ENCODE measurements at regions not wholly inside any gene's neighbourhood (a gene's known extent, or its start where the extent isn't known, plus 50 kb on each side); places are given as distances from the start of the nearest gene placed in this dataset.

GRCh38 chr18:30451981-30452380 lies 590.6 kb downstream of the DSC3 start:
- H3K23me2 ChIP-seq (ENCODE audit: insufficient read length, low read depth, low read length, poor library complexity, severe bottlenecking), result no peaks in the 10 kb centered on the region
- H2BK20ac ChIP-seq (ENCODE audit: low read depth, low read length, poor library complexity, severe bottlenecking), result no peak overlapping the region
- H2BK5ac ChIP-seq (ENCODE audit: insufficient read length, low read length), result no peak overlapping the region
- H3K14ac ChIP-seq (ENCODE audit: insufficient read depth, low read length), result no peak overlapping the region
- H3K4me2 ChIP-seq (ENCODE audit: insufficient read depth, insufficient read length, low read length), result no peak overlapping the region
- H3K56ac ChIP-seq (ENCODE audit: insufficient read length, low read depth, low read length), result no peak overlapping the region
- no peaks in the 10 kb centered on the region for H3K27me3 Mint-ChIP-seq (ENCODE audit: low read depth)
- DNase-seq, result no peak
- H4K5ac ChIP-seq (ENCODE audit: insufficient read length, low read depth, low read length), result no peak overlapping the region
- no peak overlapping the region for H3K27ac Mint-ChIP-seq
- H3K4me1 Mint-ChIP-seq, result peaks cover 5% of the 10 kb centered on the region in 2 experiments
- no peak overlapping the region for H3K23ac ChIP-seq (ENCODE audit: insufficient read length, low read depth, low read length)
- no peaks in the 10 kb centered on the region for H3K79me2 ChIP-seq (ENCODE audit: insufficient read depth, low read length)
- H3K79me1 ChIP-seq (ENCODE audit: insufficient read depth, low read depth, low read length, poor library complexity, severe bottlenecking), result no peaks in the 10 kb centered on the region
- no peak overlapping the region for H3K4me3 Mint-ChIP-seq
- no peaks in the 10 kb centered on the region for H3K4me1 ChIP-seq (ENCODE audit: insufficient read depth, low read length)
- H2AFZ ChIP-seq (ENCODE audit: low read length), result no peak overlapping the region
- H3K9ac ChIP-seq (ENCODE audit: extremely low read depth, insufficient read length, low read length), result no peak overlapping the region
- no peak for TF ChIP-seq CTCF (conservative IDR thresholded peaks at IDR 0.05)
- H3K18ac ChIP-seq (ENCODE audit: insufficient read length, low read depth, low read length), result no peak overlapping the region
- H3K9me3 ChIP-seq (ENCODE audit: control insufficient read depth, low read depth, low read length), result no peaks in the 10 kb centered on the region
- H3K4ac ChIP-seq (ENCODE audit: low read depth, low read length), result no peak overlapping the region
- H4K91ac ChIP-seq (ENCODE audit: insufficient read length, low read depth, low read length), result no peak overlapping the region
- H3K27ac ChIP-seq (ENCODE audit: insufficient read length, low read depth, low read length), result no peak overlapping the region
- H3T11ph ChIP-seq (ENCODE audit: low read length), result no peak overlapping the region
- H2BK15ac ChIP-seq (ENCODE audit: low read depth, low read length), result no peak overlapping the region
- no peak overlapping the region for H2BK12ac ChIP-seq (ENCODE audit: insufficient read length, low read depth, low read length)
- H4K20me1 ChIP-seq (ENCODE audit: control insufficient read depth, insufficient read depth, insufficient read length), result no peaks in the 10 kb centered on the region
- H4K8ac ChIP-seq (replicated peaks; ENCODE audit: insufficient read length, low read depth, low read length), result no peak overlapping the region
- no peaks in the 10 kb centered on the region for H3K27me3 ChIP-seq (ENCODE audit: insufficient read depth, low read length)
- H2AK5ac ChIP-seq (ENCODE audit: insufficient read length, low read length), result no peak overlapping the region
- no peaks in the 10 kb centered on the region for H3K9me3 Mint-ChIP-seq
- H3K36me3 Mint-ChIP-seq (ENCODE audit: insufficient read depth in 1 of 3, low read depth in 3 of 3), result no peaks in the 10 kb centered on the region
- no peak overlapping the region for H2BK120ac ChIP-seq (ENCODE audit: low read depth, low read length, poor library complexity, severe bottlenecking)
